GM23338 (cell line): ENCODE measurements at regions not wholly inside any gene's neighbourhood (a gene's known extent, or its start where the extent isn't known, plus 50 kb on each side); places are given as distances from the start of the nearest gene placed in this dataset.

Source experiments
- CREB1 ChIP-seq: fragments of 250-450 bp; sonication (Bioruptor Pico); IDR thresholded peaks from 2 replicates; pipeline ENCODE4 v1.5.0; 2020; ENCODE audit warnings: low read depth, mild to moderate bottlenecking, moderate library complexity
- ETS1 ChIP-seq: IDR thresholded peaks from 2 replicates; pipeline ENCODE4 v1.6.1; 2016; ENCODE audit warnings: antibody characterized with exemption
- JUNB ChIP-seq: IDR thresholded peaks from one replicate; pipeline ENCODE4 v1.6.1; 2016; ENCODE audit warnings: antibody characterized with exemption; ENCODE audit not compliant: unreplicated experiment
- NANOG ChIP-seq: IDR thresholded peaks from 2 replicates; pipeline ENCODE4 v1.6.1; 2016; ENCODE audit warnings: antibody characterized with exemption, borderline replicate concordance
- POLR2AphosphoS5 ChIP-seq: IDR thresholded peaks from 2 replicates; pipeline ENCODE4 v1.6.1; 2016; ENCODE audit warnings: antibody characterized with exemption, low read depth
- REST ChIP-seq: IDR thresholded peaks from one replicate; pipeline ENCODE4 v1.6.1; 2018; ENCODE audit warnings: antibody characterized with exemption; ENCODE audit not compliant: unreplicated experiment
- ZNF114 ChIP-seq: fragments of 250-450 bp; sonication (Bioruptor Pico); IDR thresholded peaks from 2 replicates; pipeline ENCODE4 v1.5.0; 2020; ENCODE audit warnings: mild to moderate bottlenecking, moderate library complexity
- ZNF331 ChIP-seq: fragments of 250-450 bp; sonication (Bioruptor Pico); IDR thresholded peaks from 2 replicates; pipeline ENCODE4 v1.5.0; 2020; ENCODE audit warnings: low read depth, mild to moderate bottlenecking, moderate library complexity
- ZNF462 ChIP-seq: fragments of 250-450 bp; sonication (Bioruptor Pico); IDR thresholded peaks from 2 replicates; pipeline ENCODE4 v1.5.0; 2020; ENCODE audit warnings: mild to moderate bottlenecking, moderate library complexity

- TF ChIP-seq ZNF462 (CRISPR knock-in tag) = no peak; the same call in 1 of the 2 replicates
- TF ChIP-seq ETS1 = no peak
- no peak for TF ChIP-seq ZNF331
- no peak for TF ChIP-seq JUNB
- TF ChIP-seq REST = no peak
- TF ChIP-seq CREB1 (CRISPR knock-in tag) = no peak
- TF ChIP-seq POLR2AphosphoS5 = no peak
- TF ChIP-seq ZNF114 (CRISPR knock-in tag) = no peak
- TF ChIP-seq NANOG = no peak
Observed at GRCh38 chr18:65498605-65499004, 252.2 kb upstream of the CDH7 start (continued).
